ENCODE measurements at regions not wholly inside any gene's neighbourhood (a gene's known extent, or its start where the extent isn't known, plus 50 kb on each side); places are given as distances from the start of the nearest gene placed in this dataset.
A peak's percentile ranks its signal among the peaks of the same experiment; 100 is the strongest.
"Not testable (repeated sequence)": the region's sequence is repeated elsewhere in the genome, so short reads cannot be mapped to it uniquely, and the experiment has no call there.

DNA sequence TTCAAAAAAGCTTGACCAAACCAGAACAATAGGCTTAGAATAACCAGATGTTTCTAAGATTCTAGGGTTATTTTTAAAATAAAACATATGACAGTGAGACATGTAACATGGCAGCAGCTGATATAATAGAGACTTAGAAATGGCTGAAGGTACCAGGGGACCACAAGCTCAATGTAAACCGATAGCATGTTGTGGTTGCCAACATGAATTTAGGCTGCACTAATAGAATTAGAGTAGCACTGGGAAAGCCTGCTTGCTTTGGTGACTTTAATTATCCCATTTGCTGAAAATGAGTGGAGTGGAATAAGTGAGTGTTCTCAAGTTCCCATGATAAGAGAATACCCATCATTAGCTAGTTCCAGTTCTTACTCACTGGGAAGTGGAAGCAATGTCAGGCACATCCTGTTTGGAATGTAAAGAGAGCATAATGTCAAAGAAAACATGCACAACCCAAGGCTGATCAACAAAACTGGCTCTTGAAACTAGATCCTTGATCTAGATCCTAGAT is 621.2 kb upstream of the CDH5 start:
- DNase-seq: no peak

DNA sequence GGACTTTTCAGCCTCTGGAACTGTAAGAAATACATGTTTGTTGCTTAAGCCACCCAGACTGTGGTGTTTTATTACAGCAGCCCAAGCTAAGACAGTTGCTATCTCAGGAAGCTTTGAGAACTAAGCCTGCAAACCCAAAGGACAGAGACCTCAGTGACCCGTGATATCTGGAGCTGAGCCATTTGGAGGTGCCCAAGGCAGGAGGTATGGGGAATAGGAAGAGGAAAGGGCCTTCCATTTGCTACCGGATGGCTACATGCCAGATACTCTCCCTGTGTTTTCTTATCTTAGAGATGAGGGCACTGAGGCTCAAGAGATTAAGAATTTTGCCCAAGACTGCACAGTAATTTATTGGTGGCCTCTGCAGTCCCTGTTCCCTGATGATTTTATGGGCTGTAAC is 622.1 kb upstream of the CDH5 start:
- DNase-seq: no peak

DNA sequence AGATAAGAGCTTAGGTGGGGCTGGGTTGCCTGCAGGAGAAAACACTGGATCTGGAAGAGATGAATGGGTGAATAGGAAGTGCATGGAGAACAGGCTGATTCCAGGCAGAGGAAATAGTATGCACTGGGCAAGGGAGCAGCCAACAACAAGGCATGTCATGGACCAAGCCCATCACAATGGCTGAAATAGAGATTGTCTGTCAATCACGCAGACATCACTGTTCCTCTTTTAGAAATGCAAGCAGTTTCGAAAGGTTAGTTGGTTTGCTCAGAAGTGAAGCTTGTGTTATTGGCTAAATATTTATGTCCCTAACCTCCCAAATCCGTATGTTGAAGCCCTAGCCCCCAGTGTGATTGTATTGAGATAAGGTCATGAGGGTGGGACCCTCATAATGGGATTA is 621.7 kb upstream of the CDH11 start:
- no peak for DNase-seq

DNA sequence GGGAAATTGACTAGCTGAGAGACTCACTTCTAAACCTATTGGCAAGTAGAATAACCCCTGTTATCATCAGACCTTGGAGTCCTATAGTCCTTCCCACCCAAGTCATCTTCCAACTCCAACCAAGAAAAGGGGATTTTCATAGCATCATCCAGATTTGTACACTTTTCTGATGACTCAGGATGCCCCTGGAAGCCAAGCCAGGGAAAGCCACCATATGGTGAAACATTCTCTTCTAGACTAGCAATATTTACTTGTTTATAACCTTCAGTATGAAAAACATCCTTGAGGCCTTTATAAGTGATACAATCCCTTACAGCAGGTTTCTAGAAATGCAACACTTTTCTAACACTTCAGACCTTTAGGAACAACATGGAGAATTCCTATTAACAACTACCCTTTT is 618.8 kb upstream of the CDH11 start:
- DNase-seq: no peak

DNA sequence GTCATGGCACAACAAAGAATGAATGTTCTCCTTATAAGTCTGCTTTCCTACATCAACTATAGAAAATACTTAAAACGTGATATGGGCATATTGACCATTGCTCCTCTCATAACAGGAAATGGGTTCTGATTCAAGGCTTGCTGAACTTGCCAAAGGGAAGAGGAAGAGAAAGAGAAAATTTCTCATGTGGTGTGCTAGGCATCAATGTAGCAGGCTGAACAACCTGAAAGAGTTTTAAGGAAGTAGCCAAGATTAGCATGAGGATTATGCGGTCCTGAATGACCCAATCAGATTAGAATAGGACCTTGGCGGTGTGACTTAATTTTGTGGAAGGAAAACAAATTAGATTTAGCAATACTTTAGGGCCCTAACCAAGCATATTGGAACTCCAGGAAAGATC is 617.7 kb upstream of the CDH11 start:
- no peak for DNase-seq

DNA sequence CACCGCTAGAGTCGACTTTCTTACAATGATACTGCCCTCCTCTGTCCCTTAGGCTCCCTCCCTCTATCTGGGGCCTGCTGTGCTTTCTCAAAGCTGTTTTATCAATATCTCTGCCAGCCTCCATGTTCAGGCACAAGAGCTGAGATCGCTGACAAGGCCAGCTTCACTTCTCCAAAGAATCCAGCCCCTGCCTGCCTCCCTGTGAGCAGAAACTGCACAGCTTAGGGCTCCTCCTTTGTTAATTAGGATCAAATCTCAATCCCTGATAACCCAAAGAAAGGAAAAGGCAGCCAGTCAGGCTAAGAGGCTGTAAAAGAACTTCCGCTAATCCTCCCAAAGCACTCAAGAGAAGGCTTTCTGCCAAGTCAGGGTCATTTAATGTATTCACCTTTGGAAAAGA is 616.0 kb upstream of the CDH11 start:
- DNase-seq: no peak

DNA sequence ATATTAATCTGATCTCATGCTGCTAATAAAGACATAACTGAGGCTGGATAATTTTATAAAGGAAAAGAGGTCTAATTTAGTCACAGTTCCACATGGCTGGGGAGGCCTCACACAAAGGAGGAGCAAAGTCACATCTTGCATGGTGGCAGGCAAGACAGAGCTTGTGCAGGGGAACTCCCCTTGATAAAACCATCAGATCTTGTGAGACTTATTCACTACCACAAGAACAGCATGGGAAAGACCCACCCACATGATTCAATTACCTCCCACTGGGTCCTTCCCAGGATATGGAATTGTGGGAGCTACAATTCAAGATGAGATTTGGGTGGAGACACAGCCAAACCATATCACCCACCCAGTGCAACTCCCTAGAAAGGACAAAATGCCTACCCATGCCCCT is 613.8 kb upstream of the CDH11 start:
- not testable (repeated sequence) for DNase-seq

DNA sequence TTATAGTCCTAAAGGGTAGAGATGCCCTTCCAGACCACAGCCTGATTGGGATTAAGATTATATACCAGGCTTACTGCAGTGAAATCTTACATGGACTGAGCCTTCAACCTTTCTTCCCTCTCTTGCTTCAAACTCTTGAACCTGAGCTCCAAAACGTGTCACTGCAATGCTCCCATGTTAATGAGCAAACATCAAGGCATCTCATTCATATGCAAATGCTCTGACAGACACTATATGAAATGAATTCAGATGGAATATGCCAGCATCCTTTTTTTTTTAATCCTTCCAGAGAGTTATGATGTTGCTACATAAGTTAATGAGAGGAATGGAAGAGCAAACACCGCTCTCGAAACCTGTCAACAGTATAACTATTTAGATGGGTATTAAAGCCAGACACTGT is 611.9 kb upstream of the CDH11 start:
- DNase-seq: no peak

DNA sequence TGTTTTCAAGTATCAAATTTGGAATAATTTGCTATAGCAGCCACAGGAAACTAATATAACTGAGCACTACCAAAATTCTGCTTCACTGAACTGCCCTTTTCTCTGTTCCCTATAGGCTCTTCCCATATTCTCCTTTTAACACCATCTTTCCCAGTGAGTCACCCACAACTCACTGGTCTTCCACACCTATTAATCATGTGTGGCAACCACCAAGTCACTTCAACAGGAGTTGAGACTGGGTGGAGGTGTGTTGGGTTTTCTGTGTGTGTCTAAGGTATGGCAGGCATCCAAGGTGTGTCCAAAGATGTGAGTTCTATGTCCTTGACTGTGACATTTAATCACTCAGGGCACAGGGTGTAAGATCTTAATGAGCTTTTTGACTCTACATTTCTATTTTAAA is 610.0 kb upstream of the CDH11 start:
- DNase-seq: no peak

DNA sequence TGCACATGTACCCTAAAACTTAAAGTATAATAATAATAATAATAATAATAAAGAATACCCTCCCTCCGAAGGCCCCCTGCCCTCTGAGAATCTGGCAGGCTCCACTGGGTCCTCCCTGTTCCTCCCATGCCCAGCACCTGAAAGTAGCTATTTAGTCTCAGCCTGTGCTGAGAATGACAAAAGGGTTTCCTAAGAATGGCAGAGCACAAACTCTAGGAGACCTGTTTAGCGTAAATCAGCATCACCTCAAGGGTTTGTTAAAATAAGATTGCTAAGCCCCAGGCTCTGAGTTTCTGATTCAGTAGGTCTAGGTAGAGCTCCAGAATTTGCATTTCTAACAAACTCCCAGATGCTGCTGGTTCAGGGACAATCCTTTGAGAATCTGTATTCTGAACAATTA is 606.8 kb upstream of the CDH11 start:
- DNase-seq: no peak

DNA sequence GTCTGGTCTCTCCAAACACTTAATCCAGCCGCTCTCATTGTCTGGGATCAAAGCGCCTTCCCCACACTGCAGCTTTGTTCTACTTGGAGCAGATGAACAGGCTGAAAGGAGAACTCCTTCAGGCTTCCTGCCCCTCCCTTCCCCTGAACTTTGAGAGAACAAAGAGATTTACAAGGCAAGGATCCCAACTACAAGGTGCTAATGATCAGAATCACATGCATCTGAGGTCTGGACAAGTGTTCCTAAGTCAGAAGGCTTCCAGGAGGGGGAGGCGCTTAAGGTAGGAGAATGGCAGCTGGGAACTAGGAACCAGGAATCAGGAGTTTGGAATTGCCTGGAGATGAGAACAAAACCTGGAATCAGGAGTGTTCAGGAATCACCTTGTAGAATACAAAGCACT is 606.3 kb upstream of the CDH11 start:
- DNase-seq: no peak

DNA sequence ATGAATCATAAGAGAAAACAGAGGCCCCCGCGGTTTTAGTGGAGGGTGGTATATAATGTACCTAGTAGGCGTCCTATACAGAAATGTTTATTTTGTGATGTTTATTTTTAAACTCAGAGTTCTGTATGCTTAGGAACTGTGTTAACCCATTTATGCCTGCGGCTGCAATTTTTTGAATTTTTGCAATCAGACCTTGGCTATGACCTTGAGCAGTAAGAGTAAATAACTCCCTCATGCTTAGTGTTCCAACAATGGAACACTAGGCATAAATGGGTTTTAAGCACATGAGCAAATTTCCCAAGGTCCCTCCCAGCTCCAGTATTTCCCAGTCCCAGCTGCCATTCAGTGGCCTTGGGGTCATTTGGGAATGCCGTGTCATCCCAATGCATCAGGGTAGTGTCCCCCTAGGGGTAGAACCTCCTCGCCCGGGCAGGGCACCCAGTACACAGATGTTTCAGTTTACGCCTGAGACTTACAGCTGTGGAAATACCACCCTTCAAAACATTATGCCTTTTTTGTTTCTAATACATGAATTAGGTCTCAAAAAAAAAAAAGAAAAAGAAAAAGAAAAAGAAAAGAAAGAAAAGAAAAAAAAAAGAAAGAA is 605.8 kb upstream of the CDH11 start:
- DNase-seq: no peak

DNA sequence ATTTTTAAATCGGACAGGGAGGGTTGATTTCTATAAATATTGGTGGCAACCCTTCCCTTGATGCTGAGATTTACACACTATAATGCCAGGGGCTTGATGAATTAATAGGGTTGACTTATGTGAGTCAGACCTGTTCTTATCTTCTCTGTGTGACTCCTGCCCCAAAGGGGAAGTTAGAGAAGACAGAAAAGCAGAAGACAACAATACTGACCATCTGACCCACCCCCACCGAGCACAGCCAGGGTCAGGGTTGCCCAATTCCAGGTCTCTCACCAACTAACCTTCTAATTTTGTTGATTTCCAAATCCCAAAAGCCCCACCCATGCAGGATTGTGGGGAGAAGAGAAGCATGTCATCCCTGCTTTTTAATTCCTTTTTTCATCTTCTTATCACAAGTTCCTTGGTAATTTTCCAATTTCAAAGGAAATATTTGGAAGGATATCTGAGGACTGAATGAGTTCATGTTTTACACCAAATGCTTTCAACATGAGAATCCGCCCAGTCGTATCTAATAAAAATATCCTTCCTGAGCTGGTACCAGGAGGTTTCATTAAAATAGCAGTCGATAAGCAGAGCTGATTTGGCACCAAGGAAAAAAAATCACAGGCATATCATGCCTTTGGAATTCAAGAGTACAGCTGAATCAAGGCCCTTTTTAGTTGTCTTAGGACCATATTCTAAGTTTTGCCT is 603.4 kb upstream of the CDH11 start:
- no peak for DNase-seq

DNA sequence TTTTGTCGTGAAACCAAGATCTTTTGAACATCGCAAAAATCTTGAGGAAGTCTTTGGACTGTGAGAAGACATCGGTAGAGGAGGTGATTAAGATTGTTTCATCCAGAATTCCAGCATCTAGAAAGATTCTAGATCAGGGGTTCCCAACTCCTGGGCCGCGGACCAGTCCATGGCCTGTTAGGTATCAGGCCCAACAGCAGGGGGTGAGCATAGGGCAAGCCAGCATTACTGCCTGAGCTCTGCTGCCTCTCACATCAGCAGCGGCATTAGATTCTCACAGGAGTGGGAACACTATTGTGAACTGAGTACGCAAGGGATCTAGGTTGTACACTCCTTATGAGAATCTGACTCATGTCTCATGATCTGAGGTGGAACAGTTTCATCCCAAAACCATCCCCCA is 600.6 kb upstream of the CDH11 start:
- DNase-seq: no peak

DNA sequence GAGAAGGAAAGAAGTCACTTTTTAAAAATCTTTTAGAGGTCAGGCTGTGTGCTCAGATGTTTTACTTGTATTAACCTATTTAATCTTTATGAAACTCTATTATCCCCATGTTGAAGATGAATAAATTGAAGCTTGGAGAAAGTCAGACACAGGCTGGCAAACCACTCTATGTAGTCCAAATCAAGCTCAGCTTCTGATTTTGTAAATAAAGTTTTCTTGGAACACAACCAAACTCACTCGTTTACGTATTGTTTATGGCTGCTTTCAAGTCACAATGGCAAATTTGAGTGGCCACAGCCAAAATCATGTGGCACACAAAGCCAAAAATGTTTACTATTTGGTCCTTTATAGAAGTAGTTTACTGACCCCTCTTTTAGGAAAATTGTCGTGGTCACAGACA is 596.0 kb upstream of the CDH11 start:
- DNase-seq: no peak

DNA sequence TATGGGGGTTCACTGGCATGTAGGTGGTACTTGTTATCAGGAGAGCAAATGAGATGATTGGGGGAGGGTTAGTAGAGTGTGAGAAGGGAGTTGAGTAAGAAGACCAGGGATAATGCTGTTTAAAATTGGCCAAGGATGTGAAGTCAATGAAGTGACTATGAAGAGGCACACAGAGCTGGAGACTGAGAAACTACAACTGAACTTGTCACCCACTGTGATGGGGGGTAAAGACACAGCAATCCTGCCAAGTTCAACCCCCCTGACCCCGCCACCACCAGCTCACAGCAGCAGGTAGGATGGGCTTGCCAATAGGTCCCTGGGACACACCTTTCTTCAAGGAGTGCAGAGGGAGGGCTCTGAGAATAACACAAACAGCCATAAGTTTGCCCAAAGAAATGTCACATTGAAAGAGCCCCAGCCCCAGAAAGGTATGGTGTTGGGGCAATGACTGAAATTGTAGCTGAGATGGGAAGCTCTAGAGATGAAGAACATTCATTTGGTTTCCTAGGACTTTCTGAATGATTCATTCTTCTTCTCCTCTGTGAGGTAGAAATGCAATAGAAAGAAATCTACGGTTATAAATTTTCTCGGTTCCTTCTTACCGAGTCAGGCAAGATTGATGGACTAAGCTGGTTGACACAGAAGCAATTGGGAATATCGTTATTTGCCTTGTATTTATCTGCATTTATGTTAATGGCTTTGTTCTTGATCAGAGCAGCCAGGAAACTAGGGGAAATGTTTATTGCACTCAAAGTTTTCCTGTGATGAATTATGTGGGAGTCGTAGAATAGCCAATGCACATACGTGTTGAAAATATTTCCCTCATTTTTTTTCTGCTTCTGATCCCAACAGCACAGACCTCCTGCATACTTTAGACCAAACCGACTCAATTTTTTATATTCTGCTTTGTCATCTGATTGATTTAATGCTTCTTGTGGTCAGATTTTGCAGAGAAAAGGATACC is 595.2 kb upstream of the CDH11 start:
- DNase-seq: no peak

DNA sequence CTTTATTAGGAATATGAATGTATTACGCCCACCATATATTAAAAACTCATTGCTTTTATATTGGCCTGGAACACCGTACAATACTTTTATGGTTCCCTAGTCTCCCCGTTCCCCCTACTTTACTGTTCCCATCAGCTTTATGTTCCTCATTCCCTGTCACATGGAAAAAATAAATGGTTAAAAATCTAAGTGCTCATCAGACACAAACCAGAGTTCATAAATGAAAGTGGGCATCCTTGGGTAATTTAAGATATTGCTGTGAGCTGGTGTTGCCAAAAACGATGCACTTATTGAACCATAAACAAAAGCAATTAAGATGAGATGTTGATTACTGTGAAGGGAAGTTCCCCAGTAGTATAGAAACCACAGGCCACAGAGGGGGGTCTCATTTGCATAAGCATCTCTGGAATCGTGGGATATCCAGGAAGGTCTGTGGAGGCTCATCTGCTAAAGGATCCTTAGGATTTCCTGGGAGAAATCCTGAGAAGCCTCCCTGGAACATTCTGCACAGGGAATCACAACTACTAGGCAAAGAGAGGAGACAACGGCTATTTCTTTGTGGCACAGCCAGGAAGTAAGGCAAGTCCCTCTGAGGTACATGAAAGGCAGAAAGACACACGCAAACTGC is 591.4 kb upstream of the CDH11 start:
- no peak for DNase-seq

DNA sequence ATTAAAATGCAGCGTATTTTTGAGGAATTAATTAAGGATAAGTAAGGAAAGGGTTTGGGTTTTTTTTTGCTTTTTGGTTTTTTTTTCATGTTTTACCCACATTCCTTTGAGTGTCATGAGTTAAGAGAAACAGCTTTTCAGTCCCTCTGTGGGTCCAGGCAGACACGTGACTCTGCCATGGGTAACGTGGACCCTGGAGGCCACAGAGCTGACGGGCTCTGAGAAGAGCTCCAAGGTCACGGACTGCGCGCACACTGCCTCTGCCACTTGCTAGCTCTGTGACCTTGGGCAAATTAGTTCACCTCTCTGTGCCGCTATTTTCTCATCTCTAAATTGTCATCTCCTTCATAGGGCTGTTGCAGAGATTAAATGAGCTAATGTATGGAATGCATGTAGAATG is 588.2 kb upstream of the CDH11 start:
- no peak for DNase-seq

DNA sequence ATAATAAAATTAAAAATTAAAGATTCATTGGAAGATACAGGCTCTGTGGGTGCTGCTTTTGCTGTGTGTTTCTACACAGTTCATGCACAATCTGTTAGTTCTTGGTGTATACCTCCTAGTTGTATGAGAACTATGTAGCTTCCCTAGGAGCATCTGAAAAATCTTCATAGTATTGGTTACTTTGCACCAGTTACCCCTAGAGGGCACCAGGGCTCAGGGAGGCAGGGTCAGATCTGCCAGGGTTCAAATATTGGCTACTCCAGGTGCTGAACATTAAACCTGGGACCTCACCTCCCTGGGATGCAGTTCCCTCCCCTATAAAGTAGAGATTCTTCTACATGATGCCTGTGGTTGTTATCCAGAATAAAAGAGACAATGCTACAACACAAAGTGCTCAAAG is 583.0 kb upstream of the CDH11 start:
- DNase-seq: no peak

DNA sequence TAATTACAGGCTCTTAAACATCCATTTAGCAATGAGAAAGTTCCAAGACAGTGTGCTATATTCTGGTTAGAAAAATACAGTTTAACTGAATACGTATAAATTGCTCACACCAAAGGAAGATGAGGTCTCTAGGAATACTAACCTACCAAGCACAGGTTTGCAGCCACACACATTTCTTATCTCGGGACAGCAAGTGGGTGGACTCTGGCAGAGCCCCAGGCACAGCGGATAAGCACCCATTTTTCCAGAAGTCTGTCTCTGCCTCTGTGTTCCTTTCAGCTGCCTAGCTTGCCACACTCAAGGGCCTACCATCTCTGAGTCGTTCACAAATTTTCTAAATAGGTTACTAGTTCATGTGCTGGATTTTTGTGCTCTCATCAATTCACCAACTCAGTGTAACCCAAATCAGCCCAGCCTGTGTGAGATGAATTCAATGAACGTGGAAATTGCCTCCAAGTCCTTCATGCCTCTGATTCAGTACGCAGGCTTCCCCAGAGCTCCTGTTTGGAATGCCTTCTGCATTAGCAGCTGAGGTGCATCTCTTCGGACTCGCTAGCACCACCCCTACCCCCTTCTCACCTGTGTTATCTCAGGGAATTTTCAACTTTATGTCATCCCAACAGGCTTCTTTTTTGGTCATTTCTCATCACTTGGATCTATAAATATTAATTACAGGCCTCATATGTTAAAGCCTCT is 581.0 kb upstream of the CDH11 start:
- DNase-seq: no peak

DNA sequence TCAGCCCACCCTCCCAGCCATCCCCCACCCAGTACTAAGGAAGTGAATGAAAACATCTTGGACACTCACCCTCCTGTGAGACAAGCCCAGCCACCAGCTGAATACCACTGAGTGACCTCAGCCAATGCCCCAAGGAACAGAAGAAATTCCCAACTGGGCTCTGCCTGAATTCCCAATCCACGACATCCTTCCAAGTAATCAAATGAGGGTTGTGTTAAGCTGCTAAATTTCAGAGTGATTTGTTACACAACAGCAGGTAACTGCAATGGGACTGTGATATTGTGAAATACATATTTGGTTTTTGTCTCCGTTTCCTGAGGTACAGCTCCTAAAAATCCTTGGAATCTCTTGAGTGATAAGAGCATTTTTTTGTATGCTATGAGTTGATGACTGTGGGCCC is 578.7 kb upstream of the CDH11 start:
- DNase-seq: no peak

DNA sequence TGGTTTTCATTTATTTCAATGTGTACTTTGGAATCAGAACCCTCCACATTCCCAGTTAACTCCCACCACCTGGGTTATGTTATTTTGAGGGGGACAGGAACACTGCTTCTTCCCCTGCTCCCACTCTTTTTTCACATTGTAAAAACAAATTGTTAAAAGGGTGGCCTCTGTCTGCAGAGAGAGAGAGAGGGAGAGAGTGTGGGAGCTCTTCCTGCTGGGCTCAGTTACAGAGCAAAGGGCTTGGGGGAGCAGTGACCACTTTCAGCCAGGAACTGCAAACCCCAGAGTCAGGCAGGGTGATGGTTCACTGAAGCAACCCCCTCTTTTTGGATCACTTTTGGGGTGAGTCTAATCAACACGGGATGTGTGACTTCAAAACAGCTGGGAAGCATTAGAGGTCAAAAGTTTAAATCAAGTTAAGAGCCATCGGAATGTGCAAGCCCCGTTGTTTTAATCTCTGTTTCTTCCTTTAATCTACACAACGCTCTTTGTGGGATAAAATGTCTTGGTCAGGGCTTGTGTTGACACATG is 577.0 kb upstream of the CDH11 start:
- DNase-seq: peak; percentile 55
